ENCODE measurements at regions not wholly inside any gene's neighbourhood (a gene's known extent, or its start where the extent isn't known, plus 50 kb on each side); places are given as distances from the start of the nearest gene placed in this dataset.

- no peak overlapping the region for H3K4me3 ChIP-seq (ENCODE audit: low read depth, low read length)
- TF ChIP-seq, protein P1, sequence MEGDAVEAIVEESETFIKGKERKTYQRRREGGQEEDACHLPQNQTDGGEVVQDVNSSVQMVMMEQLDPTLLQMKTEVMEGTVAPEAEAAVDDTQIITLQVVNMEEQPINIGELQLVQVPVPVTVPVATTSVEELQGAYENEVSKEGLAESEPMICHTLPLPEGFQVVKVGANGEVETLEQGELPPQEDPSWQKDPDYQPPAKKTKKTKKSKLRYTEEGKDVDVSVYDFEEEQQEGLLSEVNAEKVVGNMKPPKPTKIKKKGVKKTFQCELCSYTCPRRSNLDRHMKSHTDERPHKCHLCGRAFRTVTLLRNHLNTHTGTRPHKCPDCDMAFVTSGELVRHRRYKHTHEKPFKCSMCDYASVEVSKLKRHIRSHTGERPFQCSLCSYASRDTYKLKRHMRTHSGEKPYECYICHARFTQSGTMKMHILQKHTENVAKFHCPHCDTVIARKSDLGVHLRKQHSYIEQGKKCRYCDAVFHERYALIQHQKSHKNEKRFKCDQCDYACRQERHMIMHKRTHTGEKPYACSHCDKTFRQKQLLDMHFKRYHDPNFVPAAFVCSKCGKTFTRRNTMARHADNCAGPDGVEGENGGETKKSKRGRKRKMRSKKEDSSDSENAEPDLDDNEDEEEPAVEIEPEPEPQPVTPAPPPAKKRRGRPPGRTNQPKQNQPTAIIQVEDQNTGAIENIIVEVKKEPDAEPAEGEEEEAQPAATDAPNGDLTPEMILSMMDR (conservative IDR thresholded peaks at IDR 0.05; ENCODE audit: low read depth, low read length) = no peak
- no peak for DNase-seq (ENCODE audit: low read depth)
Observed at GRCh38 chr2:139296672-139297209, 516.6 kb upstream of the NXPH2 start.

DNA sequence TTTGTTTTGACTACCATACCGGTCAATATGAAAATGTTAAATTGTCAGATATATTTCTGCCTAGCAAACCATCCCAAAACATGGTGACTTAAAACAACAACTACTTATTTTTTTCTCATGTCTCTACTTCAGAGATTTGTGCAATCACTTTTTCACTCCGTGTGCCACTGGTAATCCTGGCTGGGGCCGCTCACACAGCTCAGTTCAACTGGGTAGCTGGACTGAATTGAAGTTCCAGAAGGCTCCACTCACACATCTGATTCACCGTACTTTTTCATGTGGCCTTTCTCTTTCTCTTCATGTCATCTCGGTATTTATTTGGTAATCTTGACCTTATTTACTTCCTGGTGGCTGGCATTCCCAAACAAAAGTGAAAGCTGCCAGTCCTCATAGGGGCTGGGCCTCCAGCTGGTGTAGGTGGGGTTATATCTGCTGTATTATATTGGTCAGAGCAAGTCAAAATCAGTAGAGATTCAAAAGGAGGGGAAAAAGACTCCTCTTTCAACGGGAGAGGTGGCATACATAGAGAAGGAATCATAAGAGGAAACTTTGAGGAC is 513.9 kb upstream of the NXPH2 start:
- no peak for DNase-seq (ENCODE audit: low read depth)
- TF ChIP-seq, protein P1 (conservative IDR thresholded peaks at IDR 0.05; ENCODE audit: low read depth, low read length) = no peak
- H3K4me3 ChIP-seq (ENCODE audit: low read depth, low read length) = no peak overlapping the region

- TF ChIP-seq, protein P1 (conservative IDR thresholded peaks at IDR 0.05; ENCODE audit: low read depth, low read length) = no peak
Observed at GRCh38 chr2:139281124-139281523, 500.9 kb upstream of the NXPH2 start.

GRCh38 chr2:139271879-139272278 is 491.7 kb upstream of the NXPH2 start:
- TF ChIP-seq, protein P1 (conservative IDR thresholded peaks at IDR 0.05; ENCODE audit: low read depth, low read length) = no peak
- DNase-seq (ENCODE audit: low read depth) = no peak
- H3K4me3 ChIP-seq (ENCODE audit: low read depth, low read length) = no peak overlapping the region

More at GRCh38 chr2:139281124-139281523, 500.9 kb upstream of the NXPH2 start:
- no peak for DNase-seq (ENCODE audit: low read depth)
- no peak overlapping the region for H3K4me3 ChIP-seq (ENCODE audit: low read depth, low read length)

- no peak overlapping the region for H3K4me3 ChIP-seq (ENCODE audit: low read depth, low read length)
- TF ChIP-seq, protein P1 (conservative IDR thresholded peaks at IDR 0.05; ENCODE audit: low read depth, low read length) = no peak
- DNase-seq (ENCODE audit: low read depth) = no peak
Observed at GRCh38 chr2:139271149-139271548, 491.0 kb upstream of the NXPH2 start.

- no peak overlapping the region for H3K4me3 ChIP-seq (ENCODE audit: low read depth, low read length)
- TF ChIP-seq, protein P1 (conservative IDR thresholded peaks at IDR 0.05; ENCODE audit: low read depth, low read length) = no peak
- DNase-seq (ENCODE audit: low read depth) = no peak
Observed at GRCh38 chr2:139260052-139260430, 479.9 kb upstream of the NXPH2 start.

DNA sequence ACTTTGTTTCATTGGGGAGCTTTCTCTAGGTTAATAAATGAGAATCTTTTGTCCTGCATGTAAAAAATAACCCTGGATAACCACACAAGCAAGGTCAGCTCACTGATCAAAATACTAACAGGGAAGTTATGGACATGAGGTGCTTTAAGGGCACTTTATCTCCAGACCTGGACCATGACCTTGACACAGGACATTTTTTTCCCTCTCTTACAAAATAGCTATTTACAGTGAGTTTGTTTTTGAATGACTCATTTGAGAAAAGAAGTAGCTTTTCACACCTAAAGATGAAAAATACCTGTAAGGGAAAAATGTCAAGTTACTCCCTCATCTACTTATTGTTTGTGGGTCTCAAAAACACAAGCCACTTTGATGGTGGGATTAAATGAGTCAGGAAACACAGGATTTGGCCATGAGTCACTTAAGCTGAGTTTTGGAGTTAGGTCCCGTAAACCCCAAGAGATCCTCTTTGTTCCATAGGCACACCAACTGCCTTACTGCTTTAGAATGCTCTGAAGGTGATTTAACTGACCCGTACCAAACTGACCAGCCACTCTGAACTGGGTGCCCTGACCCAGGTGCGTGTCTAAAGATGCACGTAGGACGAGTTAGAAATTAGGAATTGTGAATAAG is 479.3 kb upstream of the NXPH2 start:
- H3K4me3 ChIP-seq (ENCODE audit: low read depth, low read length) = no peak overlapping the region
- DNase-seq (ENCODE audit: low read depth) = no peak
- TF ChIP-seq, protein P1 (conservative IDR thresholded peaks at IDR 0.05; ENCODE audit: low read depth, low read length) = no peak

Measured in choroid plexus epithelial cell (primary cell).